HL-60 (cell line): ENCODE measurements at regions not wholly inside any gene's neighbourhood (a gene's known extent, or its start where the extent isn't known, plus 50 kb on each side); places are given as distances from the start of the nearest gene placed in this dataset.

Experiments
- DNase-seq, 2 experiments: peaks; one replicate each; pipeline ENCODE4 v3.0.0-alpha.2; 2010 to 2020; ENCODE audit warnings: low read depth in 1 of 2, low spot score in 1 of 2
- H3K27ac ChIP-seq: fragments of 250-450 bp; sonication (Bioruptor Pico); replicated peaks from 2 replicates; pipeline ENCODE4 v1.5.1; 2020; ENCODE audit warnings: mild to moderate bottlenecking, moderate library complexity
- H3K27me3 ChIP-seq: fragments of 250-450 bp; sonication (Bioruptor Pico); 2 replicates; pipeline ENCODE4 v1.5.1; 2021; ENCODE audit warnings: mild to moderate bottlenecking, moderate library complexity; ENCODE audit not compliant: insufficient read depth, poor library complexity, severe bottlenecking
- H3K4me3 ChIP-seq: replicated peaks from 2 replicates; pipeline ENCODE4 v1.5.1; 2011; ENCODE audit warnings: mild to moderate bottlenecking, control low read depth, low read length; ENCODE audit not compliant: insufficient read depth
- CTCF ChIP-seq: IDR thresholded peaks from one replicate; pipeline ENCODE4 v1.5.1; 2011; ENCODE audit warnings: low read length, control low read depth, inconsistent platforms; ENCODE audit not compliant: insufficient read depth
- GABPA ChIP-seq: IDR thresholded peaks from 2 replicates; pipeline ENCODE4 v1.6.1; 2012; ENCODE audit warnings: low read depth
- POLR2AphosphoS5 ChIP-seq: IDR thresholded peaks from 2 replicates; pipeline ENCODE4 v1.6.1; 2012; ENCODE audit warnings: low read depth
- REST ChIP-seq: IDR thresholded peaks from 2 replicates; pipeline ENCODE4 v1.6.1; 2012; ENCODE audit warnings: low read depth; ENCODE audit not compliant: insufficient replicate concordance
- SPI1 ChIP-seq: IDR thresholded peaks from 2 replicates; pipeline ENCODE4 v1.6.1; 2012; ENCODE audit warnings: low read depth, mild to moderate bottlenecking, borderline replicate concordance

DNA sequence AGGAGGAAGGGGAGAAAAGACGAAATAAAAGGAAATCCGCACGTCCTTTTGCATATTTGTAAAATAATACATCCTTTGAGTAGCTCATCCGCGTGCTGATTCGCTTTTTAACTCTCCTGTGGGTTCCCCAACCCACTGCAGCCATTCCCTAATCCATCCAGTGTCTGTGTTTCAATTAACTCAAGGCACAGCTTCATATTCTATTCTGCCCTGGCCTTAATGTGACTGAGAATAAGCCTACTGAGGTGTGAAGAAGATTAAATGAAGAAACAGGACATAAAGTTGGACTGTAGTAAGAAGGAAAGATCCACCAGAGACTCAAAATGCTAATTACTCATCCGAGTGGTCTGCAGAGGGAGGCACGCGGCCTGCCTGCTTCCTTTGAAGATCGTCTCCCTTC is 161.4 kb upstream of the SH3BP4 start:
- Histone ChIP-seq H3K27ac (no peak overlapping the region), H3K4me3 (no peak overlapping the region), H3K27me3 (no peaks in the 10 kb centered on the region)
- DNase-seq: no peak
- TF ChIP-seq POLR2AphosphoS5 (no peak), GABPA (no peak), SPI1 (no peak), CTCF (no peak), REST (no peak)

DNA sequence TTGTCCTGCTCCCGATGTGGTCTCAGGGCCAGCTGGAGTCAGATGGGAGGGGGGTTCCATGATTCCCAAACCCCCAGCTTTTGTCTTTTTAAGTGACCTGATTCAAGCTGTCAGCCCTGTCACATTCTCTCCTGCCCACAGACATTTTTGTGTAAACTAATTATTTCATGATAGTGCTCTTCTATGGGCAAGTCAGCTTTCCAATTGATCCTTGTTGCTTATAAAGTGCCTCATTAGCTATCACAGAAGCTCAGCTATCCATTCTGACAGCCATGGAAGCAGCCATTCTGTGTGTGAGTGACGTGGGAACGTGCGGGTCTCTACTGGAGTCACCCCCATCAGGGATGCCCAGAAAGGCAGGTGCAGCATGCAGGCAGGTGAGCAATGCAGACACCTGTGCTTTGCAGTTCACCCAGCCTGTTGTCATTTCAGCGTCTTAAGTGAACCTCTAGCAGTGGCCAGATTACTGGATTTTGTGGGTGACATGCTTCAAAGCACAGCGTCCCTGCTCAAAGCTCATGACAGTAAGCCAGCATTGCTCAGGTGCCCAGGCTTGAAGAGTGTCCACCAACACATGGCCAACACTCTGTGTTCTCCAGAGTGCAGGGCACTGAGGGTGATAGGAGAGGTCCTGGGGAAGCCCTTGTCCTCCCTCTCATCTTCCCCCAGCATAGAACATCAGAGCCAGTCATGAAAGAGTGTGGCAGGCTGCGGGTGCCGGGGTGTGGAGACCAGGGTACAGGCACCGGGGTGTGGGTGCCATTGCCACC is 162.1 kb upstream of the SH3BP4 start:
- Histone ChIP-seq H3K27ac (no peak overlapping the region), H3K27me3 (no peaks in the 10 kb centered on the region), H3K4me3 (no peak overlapping the region)
- TF ChIP-seq CTCF (no peak), REST (no peak), POLR2AphosphoS5 (no peak), SPI1 (no peak), GABPA (no peak)
- no peak for DNase-seq

- Histone ChIP-seq H3K27ac (no peak overlapping the region), H3K4me3 (no peak overlapping the region), H3K27me3 (no peaks in the 10 kb centered on the region)
- no peak for DNase-seq
- TF ChIP-seq SPI1 (no peak), REST (no peak), GABPA (no peak), CTCF (no peak), POLR2AphosphoS5 (no peak)
Measured at GRCh38 chr2:234788841-234789240, 163.0 kb upstream of the SH3BP4 start.
